GM21367 (cell line): ENCODE measurements at regions not wholly inside any gene's neighbourhood (a gene's known extent, or its start where the extent isn't known, plus 50 kb on each side); places are given as distances from the start of the nearest gene placed in this dataset.

Experiments
- ATAC-seq: cut with Tn5 transposase; IDR thresholded peaks from one replicate; pipeline ENCODE4 v1.9.1; 2021; ENCODE audit not compliant: unreplicated experiment

DNA sequence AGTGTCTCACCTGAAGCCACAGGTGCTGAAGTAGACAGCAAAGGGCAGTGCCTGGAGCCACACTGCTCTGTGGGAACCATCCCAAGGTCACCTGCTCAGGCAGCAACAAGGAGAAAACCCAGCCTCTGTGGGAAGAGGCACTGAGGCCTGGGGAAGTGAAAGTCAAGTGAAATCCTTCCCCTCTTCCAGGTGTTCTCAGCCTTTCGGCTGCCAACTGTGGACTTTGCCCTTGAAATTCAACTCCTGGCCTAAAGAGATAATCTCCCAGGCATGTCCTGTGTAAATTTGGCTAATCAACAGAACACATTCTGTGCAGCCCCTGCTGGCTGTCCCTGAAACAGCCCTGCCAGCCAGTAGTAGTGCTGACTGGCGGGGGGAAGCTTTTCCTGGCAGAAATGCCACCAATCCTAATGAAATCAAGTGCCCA, 112.1 kb downstream of the RPL27A start:
- ATAC-seq: no peak

DNA sequence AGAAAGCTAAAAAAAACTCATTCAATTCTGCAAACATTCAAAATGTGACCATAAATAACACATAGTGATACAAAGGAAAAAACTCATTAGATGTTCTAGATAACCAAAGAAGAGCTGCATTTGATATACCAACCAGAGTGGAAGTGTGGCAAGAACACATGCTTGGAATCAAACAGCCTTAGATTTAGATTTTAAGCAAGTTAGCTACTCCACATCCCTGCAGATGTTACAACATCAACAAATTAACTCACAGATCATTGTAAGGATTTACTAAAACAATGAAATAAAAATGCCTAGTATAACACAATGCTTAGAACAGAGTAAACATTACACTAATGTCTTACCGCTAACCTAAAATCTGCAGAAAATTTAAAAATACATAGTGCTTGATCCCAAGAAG, 114.0 kb upstream of the AKIP1 start:
- ATAC-seq: no peak

DNA sequence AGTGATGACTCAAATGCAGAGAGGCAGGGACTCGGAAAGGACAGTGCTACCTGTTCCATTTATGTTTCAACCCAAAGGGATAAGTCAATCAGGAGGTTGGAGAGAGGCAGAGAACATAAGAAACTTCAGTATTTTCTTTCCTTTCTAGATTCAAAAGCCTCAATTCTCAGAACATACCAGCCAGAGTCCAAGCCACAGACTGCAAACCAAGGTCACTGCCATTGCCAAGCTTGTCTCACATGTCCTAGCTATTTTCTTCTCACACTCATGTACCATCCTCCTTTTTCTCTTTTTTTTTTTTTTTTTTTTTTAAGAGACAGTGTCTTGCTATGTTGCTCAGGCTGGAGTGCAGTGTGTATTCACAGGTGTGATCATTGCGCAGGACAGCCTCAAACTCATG, 111.7 kb upstream of the AKIP1 start:
- no peak for ATAC-seq

DNA sequence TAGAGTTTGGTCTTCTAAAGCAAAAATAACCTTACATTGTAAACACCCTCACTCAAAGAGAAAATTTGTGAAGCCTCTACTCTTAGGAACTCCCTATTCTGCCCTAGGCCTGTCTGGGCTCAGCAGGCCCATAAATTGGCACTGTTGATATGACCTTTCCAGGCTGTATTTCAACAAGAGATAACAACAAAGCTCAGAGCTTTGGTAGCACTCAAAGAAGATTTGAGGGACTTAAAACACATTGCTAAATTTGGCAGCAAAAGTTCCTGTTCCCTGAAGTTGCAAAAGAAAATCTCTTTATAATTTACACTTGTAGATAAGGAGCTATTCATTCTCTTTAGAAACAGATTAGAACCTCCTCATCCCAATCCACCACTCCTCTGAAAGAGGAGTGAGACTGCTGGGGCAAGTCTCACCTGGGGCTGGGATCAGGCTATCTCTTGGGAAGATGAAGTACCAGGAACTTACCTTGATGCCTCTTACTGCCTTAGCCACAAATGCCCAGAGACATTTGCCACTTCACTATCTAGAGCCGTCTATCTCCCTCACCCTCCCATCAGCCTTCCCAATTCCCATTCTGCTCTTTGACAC, 110.4 kb upstream of the AKIP1 start:
- no peak for ATAC-seq

DNA sequence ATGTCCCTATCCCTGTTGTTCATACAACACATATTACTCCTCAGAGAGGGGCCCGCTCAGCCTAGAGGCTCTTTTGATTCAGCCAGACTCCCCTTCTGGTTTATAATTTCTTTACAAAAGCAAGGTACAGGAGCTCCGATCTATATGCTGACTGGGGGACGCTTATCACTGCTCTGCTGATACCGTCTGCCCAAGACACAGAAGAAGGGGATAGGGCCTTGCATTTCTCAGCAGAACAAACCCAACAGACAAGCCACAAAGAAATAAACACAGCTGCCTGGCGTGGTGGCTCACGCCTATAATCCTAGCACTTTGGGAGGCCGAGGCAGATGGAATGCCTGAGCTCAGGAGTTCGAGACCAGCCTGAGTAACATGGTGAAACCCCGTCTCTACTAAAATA, 109.9 kb upstream of the AKIP1 start:
- no peak for ATAC-seq

DNA sequence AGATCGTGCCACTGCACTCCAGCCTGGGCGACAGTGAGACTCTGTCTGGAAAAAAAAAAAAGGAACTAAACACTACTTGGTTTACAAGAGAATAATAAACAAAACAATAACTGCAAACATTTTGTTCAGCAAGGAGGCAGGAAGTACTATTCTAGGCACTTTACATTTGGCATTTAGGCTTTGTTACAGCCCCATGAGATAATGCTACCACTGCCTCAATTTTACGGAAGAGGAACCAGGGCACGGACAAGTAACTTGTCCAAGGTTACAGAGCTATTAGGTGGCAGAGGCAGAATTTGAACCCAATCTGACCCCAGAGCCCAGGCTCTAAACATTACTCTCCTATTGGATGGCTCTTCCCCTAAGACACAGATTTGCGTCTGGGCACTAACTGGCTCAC, 108.7 kb upstream of the AKIP1 start:
- no peak for ATAC-seq

DNA sequence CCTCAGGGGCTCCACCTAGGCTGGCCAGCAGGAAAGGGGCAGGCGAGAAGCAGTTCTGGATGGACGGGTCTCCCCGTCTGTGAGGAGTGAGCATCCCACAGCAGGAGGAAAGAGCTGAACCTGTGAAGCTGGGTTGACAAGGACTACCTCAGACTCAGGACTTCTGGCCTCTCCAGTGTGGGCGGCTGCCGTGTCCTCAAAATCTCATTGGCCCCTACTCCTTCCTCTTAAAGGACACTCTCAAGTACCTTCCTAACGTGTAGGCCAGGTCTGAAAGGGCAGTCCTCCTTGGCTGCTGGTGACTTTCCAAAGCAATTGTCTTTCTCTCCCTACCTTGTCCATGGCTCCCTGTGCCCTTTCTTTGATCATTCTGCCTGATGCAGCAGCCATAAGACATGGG, 107.0 kb upstream of the AKIP1 start:
- no peak for ATAC-seq

DNA sequence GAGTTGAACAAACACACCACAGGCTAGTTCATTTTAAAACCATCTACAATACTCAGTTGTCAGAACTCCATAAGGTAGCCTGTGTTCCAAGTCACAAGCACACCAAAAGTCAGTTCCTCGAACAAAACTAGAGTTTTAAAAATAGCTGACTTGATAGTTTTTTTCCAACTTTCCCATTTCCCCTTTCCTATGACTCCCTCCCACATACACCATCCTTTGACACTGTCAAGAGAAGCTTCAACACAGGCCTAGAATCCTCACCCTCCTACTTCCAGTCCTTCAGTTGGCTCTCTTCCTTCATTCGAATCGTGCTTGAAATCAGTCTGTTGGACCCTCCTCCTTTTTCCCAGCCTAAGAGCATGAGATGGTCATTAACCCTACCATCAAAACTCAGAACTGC, 105.7 kb upstream of the AKIP1 start:
- ATAC-seq: no peak

DNA sequence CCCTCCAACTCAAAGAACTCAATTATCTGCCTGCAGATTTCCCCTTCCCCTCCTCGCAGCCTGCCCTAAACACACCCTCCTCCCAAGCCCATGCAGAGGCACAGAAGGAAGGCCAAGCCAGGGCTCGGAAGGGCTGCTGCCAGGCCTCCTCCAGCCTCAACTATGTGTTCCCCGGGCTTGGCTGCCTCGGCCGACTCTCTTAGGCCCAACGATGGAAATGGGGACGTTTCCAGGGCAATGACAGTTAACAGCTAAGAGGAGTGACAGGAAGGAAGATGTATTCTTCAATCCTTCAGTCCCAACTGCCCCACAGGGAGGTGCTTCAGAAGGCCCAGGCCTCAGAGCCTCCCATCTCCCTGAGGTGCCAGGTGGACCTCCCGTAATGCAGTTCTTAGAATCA, 104.0 kb upstream of the AKIP1 start:
- ATAC-seq: no peak

DNA sequence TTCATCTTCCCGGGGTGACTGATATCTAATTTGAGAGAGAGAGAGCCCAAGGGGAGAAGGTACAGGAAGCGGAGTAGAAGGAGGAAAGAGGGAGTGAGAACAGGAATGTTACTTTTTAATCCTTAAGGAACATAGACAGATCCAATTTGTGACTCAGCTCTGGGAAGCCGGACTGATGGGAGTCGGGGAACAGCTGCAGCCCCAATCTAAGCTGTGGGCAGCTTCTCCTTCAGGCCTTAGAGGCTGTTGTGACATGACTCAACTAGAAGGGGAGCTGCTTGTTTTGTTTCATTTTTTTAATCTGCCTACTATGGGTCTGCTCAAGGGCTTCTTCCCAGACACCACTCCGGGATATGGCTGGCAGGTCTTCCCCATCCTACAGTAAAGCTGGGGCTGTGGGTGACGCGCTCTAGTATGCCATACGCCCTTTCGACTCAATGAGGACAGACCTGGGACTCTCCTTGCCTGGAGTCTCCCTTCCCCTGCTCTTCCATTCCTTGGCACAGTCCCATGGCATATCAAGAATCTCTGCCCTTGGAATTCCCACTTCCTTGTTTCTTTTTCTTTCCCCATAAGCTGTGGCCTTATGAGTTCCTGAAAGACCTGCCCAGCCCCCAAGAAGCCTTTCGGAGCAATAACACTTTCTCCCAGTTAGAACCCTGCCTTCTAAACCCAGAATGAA, 103.3 kb upstream of the AKIP1 start:
- no peak for ATAC-seq

DNA sequence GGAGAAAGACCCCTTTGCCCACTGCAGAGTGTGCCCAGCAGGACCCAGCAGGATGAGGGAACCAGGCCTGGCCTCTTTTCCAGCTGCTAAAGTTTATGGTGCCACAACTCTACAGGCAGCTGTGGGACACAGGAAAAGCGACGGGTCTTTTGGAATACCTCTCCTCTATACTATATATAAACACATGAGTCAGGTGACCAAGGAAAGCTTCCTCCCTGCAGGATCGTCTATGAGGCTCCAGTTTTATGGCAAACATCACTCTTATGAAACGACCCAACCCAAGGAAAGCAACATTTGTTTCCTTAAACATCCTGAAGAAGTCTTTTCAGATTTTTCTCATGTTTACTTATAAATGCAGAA, 102.8 kb upstream of the AKIP1 start:
- no peak for ATAC-seq

DNA sequence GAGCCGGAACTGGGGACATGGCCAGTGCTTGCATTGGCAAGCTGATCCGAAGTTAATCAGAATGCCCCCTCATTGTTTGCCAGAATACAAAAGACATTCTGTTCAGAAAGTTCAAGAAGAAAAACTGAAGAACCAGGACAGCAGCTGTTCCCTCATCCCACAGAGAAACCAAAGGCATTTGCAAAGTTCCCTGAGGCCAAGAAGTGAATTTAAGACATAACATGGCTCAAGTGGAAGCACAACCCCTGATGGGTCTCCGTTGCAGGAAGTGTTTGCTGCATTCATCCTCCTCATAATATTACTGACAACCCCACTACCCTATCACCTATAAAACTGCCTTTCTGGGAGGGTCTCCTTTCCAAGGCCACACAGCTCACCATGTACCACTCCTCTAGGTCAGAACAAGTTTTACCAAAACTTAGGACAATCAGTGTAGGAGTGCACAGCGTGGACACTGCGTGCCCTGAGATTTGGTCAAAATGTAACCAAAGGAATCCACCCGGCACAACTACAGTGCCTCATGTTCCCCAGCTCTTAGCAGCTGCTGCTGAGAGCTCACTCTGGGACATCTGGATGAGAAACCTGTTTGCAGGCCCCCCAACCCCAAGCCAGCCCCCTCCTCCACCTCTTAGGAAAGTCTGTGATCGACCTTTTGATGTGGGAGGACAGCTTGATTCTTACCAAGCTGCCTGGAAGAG, 101.6 kb upstream of the AKIP1 start:
- ATAC-seq: no peak

DNA sequence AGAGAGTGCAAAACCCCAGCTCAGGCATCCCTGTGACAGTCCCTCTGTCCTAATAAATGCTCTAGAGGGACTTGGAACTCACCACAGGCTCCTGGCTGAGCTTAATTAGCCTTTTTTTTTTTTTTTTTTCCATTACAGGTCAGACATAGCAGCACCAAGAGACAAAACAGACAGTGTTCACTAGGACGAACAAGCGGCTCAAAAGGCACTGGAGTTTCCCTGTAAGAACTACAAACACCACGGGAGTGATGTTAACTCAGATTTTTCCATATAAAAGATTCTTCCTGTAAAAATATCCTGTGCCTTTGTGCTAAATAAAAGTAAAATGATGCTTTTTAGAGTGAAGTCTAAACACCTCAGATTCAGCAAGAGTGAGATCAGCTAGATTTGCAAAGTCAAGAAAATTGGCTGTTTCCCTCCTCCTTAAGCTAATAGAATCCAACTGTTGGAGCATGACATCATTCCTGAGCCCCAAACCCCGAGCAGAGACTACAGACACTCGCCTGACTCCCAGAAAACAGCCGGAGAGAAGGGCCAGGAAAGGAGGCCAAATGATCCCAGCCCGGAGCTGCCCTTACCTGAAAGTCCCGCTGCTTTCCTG, 101.0 kb upstream of the AKIP1 start:
- no peak for ATAC-seq

DNA sequence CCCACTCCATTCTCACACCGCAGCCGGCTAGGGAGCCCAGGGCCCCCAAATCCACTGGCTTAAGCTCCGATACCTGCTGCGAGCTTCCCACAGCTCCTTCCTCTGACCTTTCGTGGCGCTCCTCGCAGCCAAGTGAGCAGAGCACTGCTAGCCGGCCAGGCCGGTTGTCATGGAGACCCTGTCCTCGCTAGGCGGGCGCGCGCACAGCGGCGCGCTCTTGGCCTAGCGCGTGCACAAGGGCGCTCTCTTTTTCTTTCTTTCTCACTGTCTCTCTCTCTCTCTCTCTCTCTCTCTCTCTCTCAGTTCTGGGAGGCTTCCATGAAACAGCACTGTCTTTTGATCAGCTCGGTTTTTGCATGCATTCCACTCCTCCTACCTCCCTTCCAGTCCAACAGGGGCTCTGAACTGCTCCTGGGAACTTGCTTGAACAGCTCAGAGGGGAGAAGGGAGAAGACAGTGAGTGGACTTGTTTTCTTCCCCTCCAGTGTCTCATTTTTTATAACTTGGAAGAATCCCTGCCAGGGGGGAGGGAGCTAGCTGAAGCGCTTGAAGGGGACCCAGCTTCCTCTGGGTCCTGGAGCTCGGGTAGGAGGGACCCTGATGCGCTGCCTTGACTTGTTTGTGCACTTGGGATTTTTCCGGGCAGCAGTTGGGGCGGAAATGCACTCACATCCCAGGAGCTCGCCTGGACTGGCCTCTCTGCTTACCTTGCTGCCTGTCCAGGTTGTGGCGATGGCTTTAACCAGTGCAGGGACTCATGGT, 100.3 kb upstream of the AKIP1 start:
- no peak for ATAC-seq

DNA sequence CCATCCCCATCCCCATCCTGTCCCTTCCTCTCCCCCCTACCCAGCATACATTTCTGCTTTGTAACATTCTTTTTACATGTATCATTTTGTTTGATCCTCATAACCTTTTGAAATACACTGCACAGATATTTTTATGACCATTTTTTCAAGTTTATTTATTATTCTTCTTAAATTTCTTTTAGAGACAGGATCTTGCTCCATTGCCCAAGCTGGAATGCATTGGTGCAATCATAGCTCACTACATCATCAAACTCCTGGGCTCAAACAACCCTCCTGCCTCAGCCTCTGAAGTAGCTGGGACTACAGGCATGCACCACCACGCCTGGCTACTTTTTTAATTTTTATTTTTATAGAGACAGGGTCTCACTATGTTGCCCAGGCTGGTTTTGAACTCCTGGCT, 99.4 kb upstream of the AKIP1 start:
- ATAC-seq: no peak

DNA sequence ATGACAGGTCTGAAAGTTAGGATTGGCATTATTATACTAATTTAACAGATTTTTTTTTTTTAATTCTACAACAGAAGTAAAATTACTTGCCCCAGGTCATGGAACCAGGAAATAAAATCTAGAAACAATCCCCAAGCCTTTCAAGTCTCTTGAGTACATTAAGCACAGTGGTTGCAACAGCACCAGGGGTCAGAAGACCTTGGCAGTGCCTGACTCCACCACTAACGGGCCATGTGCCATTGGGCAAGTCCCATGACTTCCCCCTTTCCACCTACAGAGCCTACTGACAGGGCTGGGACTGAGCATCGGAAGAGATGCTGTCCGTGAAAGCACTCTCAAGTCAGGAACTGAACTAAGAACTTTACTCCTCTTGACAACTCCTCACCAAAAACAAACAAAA, 98.6 kb upstream of the AKIP1 start:
- no peak for ATAC-seq

DNA sequence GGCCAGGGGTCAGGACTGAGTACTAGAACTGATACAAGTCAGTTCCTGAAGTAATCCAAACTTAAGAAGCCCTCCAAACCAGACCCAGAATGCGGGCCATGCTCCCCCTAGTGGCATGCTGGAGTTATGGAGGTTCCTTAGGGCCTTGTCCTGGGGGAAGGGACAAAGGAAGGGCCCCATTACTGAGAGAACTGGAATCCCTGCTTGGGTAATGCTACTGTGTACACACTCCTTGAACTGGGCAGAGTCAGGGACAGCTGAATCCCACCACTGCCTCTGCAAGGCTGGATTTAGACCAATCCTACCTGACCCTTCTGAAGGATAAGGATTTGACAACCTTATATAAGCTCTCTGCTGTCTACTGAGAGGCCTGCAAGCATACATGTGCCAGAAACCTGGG, 97.3 kb upstream of the AKIP1 start:
- peak; percentile 73 for ATAC-seq

DNA sequence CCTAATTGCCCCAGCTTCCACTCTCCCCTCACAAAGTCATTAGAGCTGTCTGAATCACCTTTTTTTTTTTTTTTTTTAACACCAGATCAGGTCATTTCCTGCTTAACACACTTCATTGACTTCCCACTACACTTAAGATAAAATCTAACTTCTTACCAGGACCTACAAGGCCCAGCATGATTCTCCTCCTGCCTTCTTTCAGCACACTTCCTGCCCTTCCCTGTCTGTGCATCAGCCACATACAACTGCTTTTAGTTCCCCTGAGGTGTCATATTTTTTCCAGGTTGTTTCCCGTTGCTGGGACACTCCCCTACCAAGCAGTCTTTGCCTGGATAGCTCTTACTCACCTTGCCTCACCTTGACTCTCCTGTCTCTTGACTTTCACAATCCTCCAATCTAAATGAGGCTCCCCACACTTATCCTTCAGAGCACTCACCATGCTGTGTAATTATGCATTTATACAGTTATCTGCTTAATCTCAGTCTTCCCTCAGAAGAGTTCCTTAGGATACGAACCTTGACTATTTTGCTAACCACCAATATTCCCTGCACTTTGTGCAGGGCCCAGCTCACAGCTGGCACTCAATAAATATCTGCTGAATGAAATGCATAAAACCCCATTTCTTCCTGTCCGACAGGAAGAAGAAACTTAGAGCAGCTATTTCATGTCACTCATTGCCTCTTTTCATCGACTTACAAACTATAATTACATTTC, 96.6 kb upstream of the AKIP1 start:
- no peak for ATAC-seq

DNA sequence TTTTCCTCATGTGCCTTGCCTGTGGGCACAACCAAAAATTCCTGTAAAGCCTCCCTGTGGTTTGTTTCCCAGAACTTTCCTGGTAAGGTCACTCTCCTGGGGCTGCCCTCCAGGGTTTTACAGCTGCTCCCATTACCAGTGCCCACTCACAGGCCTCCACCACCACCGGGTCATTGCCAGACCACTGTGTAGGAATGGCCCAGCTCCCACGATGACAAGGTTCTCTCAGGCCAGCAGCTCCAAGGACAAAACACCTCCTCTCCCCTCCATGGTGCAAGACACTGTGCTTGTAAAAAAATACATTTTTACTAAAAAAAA, 96.1 kb upstream of the AKIP1 start:
- no peak for ATAC-seq

DNA sequence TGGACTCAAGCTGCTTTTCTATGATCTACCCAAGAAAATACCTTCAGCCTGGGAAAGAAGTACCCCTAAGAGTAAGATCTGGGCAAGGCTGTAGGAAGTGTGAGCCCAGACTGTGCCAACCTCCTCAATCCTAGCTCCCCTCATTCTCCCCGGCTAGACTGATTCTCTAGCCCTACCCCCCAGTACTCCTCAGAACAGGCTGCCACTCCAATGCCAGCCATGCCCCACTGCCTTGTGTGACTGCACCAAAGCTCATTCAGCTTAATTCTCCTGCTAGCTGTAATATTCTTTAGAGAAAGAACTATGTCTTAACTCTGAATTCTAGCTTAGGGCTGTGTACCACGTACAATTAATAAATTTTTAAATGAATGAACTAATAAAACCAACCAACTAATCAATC, 92.6 kb upstream of the AKIP1 start:
- ATAC-seq: no peak

DNA sequence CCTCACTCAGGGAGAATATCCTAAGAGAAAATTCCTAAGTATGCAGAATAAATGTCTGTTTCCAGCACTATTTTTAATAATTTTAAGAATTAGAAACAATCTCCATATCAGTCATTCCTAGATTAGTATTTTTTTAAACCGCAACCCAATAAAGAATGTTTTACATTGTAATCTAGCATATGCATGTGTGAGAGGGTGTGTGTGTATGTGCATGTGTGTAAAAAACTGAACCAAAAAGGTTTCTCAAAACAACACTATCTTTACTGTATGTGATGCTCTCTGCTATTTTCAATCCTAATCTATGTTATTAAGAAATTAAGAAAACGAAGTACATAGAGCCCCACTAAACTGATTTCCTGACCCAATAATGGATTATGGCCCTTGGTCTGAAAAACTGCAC, 90.6 kb upstream of the AKIP1 start:
- ATAC-seq: no peak
